ENCODE measurements at regions not wholly inside any gene's neighbourhood (a gene's known extent, or its start where the extent isn't known, plus 50 kb on each side); places are given as distances from the start of the nearest gene placed in this dataset.

DNA sequence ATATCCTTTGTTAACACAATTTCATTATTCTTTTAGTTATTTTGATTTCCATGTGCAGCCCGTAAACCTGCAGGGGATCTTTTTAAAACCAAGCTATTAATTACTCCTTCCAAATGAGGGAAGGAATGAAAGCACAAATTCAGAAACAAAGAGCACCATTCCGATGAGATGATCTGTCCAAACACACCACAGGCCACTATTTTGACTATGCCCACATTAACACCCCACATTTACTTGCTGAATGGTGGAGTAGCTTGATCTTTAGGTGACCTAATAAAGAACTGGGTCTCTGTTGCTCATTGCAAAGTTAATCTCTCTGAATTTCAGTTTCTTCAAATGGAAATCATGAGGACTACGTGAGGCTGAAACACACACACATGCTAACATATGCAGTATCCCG, 218.0 kb downstream of the IRS1 start:
- no peak overlapping the region for H3K4me3 ChIP-seq
- TF ChIP-seq, protein P1, sequence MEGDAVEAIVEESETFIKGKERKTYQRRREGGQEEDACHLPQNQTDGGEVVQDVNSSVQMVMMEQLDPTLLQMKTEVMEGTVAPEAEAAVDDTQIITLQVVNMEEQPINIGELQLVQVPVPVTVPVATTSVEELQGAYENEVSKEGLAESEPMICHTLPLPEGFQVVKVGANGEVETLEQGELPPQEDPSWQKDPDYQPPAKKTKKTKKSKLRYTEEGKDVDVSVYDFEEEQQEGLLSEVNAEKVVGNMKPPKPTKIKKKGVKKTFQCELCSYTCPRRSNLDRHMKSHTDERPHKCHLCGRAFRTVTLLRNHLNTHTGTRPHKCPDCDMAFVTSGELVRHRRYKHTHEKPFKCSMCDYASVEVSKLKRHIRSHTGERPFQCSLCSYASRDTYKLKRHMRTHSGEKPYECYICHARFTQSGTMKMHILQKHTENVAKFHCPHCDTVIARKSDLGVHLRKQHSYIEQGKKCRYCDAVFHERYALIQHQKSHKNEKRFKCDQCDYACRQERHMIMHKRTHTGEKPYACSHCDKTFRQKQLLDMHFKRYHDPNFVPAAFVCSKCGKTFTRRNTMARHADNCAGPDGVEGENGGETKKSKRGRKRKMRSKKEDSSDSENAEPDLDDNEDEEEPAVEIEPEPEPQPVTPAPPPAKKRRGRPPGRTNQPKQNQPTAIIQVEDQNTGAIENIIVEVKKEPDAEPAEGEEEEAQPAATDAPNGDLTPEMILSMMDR (IDR thresholded peaks at IDR 0.05) = no peak
- no peaks in the 10 kb centered on the region for H3K36me3 ChIP-seq
- DNase-seq = no peak
- no peaks in the 10 kb centered on the region for H3K9me3 ChIP-seq
- H3K27ac ChIP-seq = no peak overlapping the region
- no peaks in the 10 kb centered on the region for H3K27me3 ChIP-seq
- intact Hi-C loops (cut with DNase I) = no loop called here
- no peak overlapping the region for H3K9ac ChIP-seq (ENCODE audit: low read depth in 2 of 2, low read length in 2 of 2)
- H3K4me1 ChIP-seq = no peaks in the 10 kb centered on the region

- intact Hi-C loops (cut with DNase I) = no loop called here
- H3K9ac ChIP-seq (ENCODE audit: low read depth in 2 of 2, low read length in 2 of 2) = no peak overlapping the region
- no peaks in the 10 kb centered on the region for H3K9me3 ChIP-seq
- no peaks in the 10 kb centered on the region for H3K36me3 ChIP-seq
- no peak overlapping the region for H3K4me3 ChIP-seq
- H3K4me1 ChIP-seq = no peaks in the 10 kb centered on the region
- H3K27me3 ChIP-seq = no peaks in the 10 kb centered on the region
- TF ChIP-seq, protein P1 (IDR thresholded peaks at IDR 0.05) = no peak
- H3K27ac ChIP-seq = no peak overlapping the region
- peak; percentile 60 for DNase-seq
These were observed 218.6 kb downstream of the IRS1 start for GRCh38 chr2:226581004-226581403.

DNA sequence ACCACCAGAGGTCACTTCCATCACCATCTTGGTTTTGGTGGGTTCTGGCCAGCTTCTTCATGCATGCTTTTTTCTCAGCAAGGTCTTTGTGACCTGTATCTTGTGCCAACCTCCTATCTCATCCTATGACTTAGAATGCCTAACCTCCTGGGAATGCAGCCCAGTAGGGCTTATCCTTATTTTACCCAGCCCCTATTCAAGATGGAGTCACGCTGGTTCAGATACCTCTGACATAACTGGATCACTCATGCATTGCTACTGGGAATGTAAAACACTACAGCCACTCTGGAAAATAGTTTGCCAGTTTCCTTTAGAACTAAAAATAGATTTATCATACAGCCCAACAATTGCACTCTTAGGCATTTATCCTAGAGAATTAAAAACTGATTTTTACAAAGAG, 219.2 kb downstream of the IRS1 start:
- no peaks in the 10 kb centered on the region for H3K9me3 ChIP-seq
- TF ChIP-seq, protein P1 (IDR thresholded peaks at IDR 0.05) = no peak
- intact Hi-C loops (cut with DNase I) = no loop called here
- no peak overlapping the region for H3K4me3 ChIP-seq
- no peaks in the 10 kb centered on the region for H3K4me1 ChIP-seq
- no peaks in the 10 kb centered on the region for H3K36me3 ChIP-seq
- no peak overlapping the region for H3K27ac ChIP-seq
- no peak for DNase-seq
- no peak overlapping the region for H3K9ac ChIP-seq (ENCODE audit: low read depth in 2 of 2, low read length in 2 of 2)
- H3K27me3 ChIP-seq = no peaks in the 10 kb centered on the region

DNA sequence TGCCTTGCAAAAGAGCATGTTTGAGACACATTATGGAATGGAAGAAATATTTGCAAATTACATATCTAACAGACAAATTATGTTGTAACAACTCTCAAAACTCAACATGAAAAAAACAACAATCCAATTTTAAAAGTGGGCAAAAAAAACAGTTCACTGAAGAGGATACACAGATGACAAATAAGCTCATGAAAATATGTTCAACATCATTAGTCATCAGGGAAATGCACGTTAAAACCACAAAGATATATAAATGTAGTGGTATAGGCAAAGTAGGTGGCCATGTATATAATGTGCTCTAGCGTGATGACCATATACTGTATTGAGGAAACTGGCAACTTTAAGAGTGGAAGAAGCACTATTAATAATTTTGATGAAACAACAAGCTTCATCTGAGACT, 220.1 kb downstream of the IRS1 start:
- TF ChIP-seq, protein P1 (IDR thresholded peaks at IDR 0.05) = no peak
- Histone ChIP-seq H3K27me3 (no peaks in the 10 kb centered on the region), H3K36me3 (no peaks in the 10 kb centered on the region), H3K4me1 (no peaks in the 10 kb centered on the region), H3K9me3 (no peaks in the 10 kb centered on the region), H3K9ac (ENCODE audit: low read depth in 2 of 2, low read length in 2 of 2) (no peak overlapping the region), H3K27ac (no peak overlapping the region), H3K4me3 (no peak overlapping the region)
- intact Hi-C loops (cut with DNase I) = no loop called here
- DNase-seq = no peak

DNA sequence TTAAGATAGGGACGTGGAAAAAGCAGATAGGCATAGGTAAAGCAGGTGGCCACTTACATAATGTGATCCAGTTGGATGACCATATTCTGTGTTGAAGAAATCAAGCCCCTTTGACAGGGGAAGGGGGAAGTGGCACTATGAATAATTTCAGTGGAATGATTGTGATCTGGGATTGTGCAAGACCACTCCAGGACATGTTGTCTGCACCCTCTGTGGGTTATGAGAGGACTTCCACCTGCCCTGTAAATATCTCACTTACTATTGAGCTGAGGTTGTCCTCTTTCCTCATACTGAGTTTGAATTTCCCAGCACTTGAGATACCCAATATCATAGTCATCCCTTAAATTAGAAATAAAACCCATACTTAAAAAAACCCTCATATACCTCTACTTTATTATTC, 220.7 kb downstream of the IRS1 start:
- Histone ChIP-seq H3K27me3 (no peaks in the 10 kb centered on the region), H3K4me3 (no peak overlapping the region), H3K27ac (no peak overlapping the region), H3K36me3 (no peaks in the 10 kb centered on the region), H3K9ac (ENCODE audit: low read depth in 2 of 2, low read length in 2 of 2) (no peak overlapping the region), H3K9me3 (no peaks in the 10 kb centered on the region), H3K4me1 (no peaks in the 10 kb centered on the region)
- intact Hi-C loops (cut with DNase I) = no loop called here
- TF ChIP-seq, protein P1 (IDR thresholded peaks at IDR 0.05) = no peak
- DNase-seq = no peak

GRCh38 chr2:226578373-226578772, 221.2 kb downstream of the IRS1 start:
- intact Hi-C loops (cut with DNase I) = no loop called here
- H3K4me1 ChIP-seq = no peaks in the 10 kb centered on the region
- H3K9me3 ChIP-seq = no peaks in the 10 kb centered on the region
- TF ChIP-seq, protein P1 (IDR thresholded peaks at IDR 0.05) = no peak
- no peak overlapping the region for H3K9ac ChIP-seq (ENCODE audit: low read depth in 2 of 2, low read length in 2 of 2)
- H3K27ac ChIP-seq = no peak overlapping the region
- no peaks in the 10 kb centered on the region for H3K36me3 ChIP-seq
- DNase-seq = no peak
- H3K4me3 ChIP-seq = no peak overlapping the region
- no peaks in the 10 kb centered on the region for H3K27me3 ChIP-seq
